GM23338 (cell line): ENCODE measurements at regions not wholly inside any gene's neighbourhood (a gene's known extent, or its start where the extent isn't known, plus 50 kb on each side); places are given as distances from the start of the nearest gene placed in this dataset.

ENCODE experiments used
- EZH2 ChIP-seq: fragments of 200-600 bp; sonication (generic); IDR thresholded peaks from one replicate; pipeline ENCODE4 v1.8.0; 2017; ENCODE audit warnings: antibody characterized with exemption, mild to moderate bottlenecking, low read depth; ENCODE audit not compliant: unreplicated experiment
- JUNB ChIP-seq: IDR thresholded peaks from one replicate; pipeline ENCODE4 v1.6.1; 2016; ENCODE audit warnings: antibody characterized with exemption; ENCODE audit not compliant: unreplicated experiment
- NANOG ChIP-seq: IDR thresholded peaks from 2 replicates; pipeline ENCODE4 v1.6.1; 2016; ENCODE audit warnings: antibody characterized with exemption, borderline replicate concordance
- POLR2AphosphoS5 ChIP-seq: IDR thresholded peaks from 2 replicates; pipeline ENCODE4 v1.6.1; 2016; ENCODE audit warnings: antibody characterized with exemption, low read depth
- ZNF331 ChIP-seq: fragments of 250-450 bp; sonication (Bioruptor Pico); IDR thresholded peaks from 2 replicates; pipeline ENCODE4 v1.5.0; 2020; ENCODE audit warnings: low read depth, mild to moderate bottlenecking, moderate library complexity
- ZNF462 ChIP-seq: fragments of 250-450 bp; sonication (Bioruptor Pico); IDR thresholded peaks from 2 replicates; pipeline ENCODE4 v1.5.0; 2020; ENCODE audit warnings: mild to moderate bottlenecking, moderate library complexity
- TF ChIP-seq, protein P1 (sequence below): IDR thresholded peaks from one replicate; pipeline ENCODE4 v1.6.1; 2018; ENCODE audit warnings: antibody characterized with exemption; ENCODE audit not compliant: unreplicated experiment
- TF ChIP-seq, protein P2 (sequence below): IDR thresholded peaks from 2 replicates; pipeline ENCODE4 v1.6.1; 2016; ENCODE audit warnings: antibody characterized with exemption

DNA sequence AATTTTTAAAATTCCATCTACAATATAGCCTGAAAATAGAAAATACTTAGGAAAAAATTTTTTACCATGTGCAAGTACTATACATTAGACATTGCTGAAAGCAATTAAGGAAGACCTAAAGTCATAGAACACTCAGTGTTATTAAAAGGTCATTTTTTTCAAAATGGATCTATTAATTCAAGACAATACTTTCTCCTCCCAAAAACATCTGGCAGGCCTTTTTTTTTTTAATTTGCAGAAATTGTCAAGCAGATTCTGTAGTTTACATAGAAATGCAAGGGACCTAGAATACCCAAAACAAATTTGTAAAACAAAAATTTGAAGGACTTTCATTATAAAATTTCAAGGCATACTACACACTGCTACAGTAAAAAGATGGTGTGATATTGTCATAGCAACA, 238.4 kb upstream of the VEPH1 start (continued):
- no peak for TF ChIP-seq ZNF462 (CRISPR knock-in tag)
- TF ChIP-seq POLR2AphosphoS5, result no peak
- no peak for TF ChIP-seq NANOG
- TF ChIP-seq, protein P1, sequence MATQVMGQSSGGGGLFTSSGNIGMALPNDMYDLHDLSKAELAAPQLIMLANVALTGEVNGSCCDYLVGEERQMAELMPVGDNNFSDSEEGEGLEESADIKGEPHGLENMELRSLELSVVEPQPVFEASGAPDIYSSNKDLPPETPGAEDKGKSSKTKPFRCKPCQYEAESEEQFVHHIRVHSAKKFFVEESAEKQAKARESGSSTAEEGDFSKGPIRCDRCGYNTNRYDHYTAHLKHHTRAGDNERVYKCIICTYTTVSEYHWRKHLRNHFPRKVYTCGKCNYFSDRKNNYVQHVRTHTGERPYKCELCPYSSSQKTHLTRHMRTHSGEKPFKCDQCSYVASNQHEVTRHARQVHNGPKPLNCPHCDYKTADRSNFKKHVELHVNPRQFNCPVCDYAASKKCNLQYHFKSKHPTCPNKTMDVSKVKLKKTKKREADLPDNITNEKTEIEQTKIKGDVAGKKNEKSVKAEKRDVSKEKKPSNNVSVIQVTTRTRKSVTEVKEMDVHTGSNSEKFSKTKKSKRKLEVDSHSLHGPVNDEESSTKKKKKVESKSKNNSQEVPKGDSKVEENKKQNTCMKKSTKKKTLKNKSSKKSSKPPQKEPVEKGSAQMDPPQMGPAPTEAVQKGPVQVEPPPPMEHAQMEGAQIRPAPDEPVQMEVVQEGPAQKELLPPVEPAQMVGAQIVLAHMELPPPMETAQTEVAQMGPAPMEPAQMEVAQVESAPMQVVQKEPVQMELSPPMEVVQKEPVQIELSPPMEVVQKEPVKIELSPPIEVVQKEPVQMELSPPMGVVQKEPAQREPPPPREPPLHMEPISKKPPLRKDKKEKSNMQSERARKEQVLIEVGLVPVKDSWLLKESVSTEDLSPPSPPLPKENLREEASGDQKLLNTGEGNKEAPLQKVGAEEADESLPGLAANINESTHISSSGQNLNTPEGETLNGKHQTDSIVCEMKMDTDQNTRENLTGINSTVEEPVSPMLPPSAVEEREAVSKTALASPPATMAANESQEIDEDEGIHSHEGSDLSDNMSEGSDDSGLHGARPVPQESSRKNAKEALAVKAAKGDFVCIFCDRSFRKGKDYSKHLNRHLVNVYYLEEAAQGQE, result no peak
- no peak for TF ChIP-seq EZH2
- TF ChIP-seq JUNB, result no peak
- TF ChIP-seq, protein P2, sequence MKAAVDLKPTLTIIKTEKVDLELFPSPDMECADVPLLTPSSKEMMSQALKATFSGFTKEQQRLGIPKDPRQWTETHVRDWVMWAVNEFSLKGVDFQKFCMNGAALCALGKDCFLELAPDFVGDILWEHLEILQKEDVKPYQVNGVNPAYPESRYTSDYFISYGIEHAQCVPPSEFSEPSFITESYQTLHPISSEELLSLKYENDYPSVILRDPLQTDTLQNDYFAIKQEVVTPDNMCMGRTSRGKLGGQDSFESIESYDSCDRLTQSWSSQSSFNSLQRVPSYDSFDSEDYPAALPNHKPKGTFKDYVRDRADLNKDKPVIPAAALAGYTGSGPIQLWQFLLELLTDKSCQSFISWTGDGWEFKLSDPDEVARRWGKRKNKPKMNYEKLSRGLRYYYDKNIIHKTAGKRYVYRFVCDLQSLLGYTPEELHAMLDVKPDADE, result no peak
- TF ChIP-seq ZNF331 (CRISPR knock-in tag), result no peak
